ENCODE measurements at regions not wholly inside any gene's neighbourhood (a gene's known extent, or its start where the extent isn't known, plus 50 kb on each side); places are given as distances from the start of the nearest gene placed in this dataset.
A peak's percentile ranks its signal among the peaks of the same experiment; 100 is the strongest.
"Not testable (repeated sequence)": the region's sequence is repeated elsewhere in the genome, so short reads cannot be mapped to it uniquely, and the experiment has no call there.

DNA sequence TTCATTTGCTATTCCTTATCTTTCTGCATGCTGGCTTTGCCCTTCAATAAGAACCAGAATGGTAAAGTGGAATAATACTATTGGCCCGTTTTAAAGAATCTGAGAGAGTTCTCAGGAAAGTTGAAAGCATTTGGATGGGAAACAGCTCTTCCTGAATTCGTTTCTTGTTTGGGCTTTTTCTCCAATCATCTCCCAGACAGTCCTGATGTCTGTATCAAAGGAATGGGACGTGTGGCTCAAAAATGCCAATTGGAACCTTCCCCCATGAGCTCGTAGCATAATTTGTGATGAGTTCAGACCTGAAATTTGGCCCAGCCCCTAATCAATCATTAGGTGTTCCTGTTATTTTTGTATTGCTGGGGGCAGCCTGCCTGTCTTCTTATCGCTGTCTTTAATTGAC lies 75.8 kb upstream of the BACH2 start:
- no peak for DNase-seq (ENCODE audit: low read depth in 2 of 2)

- no peak for DNase-seq (ENCODE audit: low read depth in 2 of 2)
Observed at GRCh38 chr6:90370493-90370959, 73.9 kb upstream of the BACH2 start.

DNA sequence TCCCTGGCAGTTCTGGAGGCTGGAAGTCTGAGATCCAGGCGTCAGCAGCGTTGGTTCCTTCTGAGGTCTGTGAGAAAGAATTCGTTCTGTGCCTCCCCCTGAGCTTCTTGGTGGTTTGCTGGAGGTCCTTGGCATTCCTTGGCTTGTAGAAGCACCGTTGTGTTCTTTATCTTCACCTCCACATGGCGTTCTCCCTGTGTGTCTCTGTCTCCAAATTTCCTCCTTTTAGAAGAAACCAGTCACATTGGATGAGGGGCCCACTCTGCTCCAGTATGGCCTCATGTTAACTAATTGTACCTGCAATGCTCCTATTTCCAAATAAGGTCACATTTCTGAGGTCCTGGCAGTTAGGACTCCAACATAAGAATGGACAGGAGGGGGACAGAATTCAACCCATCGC lies 73.0 kb upstream of the BACH2 start:
- no peak for DNase-seq (ENCODE audit: low read depth in 2 of 2)

GRCh38 chr6:90369024-90369519 lies 72.4 kb upstream of the BACH2 start:
- DNase-seq (ENCODE audit: low read depth in 2 of 2) = no peak

GRCh38 chr6:90368601-90369000 lies 72.0 kb upstream of the BACH2 start:
- no peak for DNase-seq (ENCODE audit: low read depth in 2 of 2)

DNA sequence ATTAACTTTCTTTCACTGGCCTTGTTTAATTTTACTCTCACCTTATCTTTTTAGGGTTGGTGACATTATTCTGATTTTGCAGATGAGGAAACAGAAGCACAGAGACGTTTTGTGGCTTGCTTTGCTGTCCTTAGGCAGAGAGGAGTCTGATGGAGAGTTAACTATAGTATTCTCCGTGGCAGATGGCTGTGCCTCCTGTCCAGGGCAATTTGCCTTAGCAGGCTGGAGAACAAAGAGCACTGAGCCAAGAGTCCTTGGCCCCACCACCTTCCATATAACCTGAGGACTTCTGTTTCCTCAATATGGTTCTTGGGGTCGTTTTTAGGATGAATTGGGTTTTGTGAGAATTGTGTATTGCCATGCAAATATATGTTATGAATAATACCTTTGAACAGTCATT lies 71.4 kb upstream of the BACH2 start:
- no peak for DNase-seq (ENCODE audit: low read depth in 2 of 2)

GRCh38 chr6:90365565-90366219 lies 69.0 kb upstream of the BACH2 start:
- DNase-seq (ENCODE audit: low read depth in 2 of 2) = no peak

DNA sequence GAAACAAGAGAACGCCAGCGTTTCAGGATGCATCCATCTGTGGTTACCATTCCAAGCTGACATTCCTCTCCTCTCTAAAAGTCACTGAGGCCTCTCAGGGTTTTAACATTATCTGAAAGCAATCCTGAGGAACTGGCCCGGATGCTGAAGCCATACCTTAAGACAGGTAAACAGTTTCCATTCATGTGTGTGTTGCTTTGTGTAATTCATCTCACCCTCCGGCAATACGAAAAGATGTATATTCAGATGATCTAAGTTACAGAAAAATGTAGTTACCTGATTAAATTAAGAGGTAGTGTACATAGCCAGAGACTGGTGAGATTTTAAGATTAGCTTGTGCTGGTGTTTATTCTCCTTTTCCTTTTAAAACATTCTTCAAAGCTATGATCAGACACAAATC lies 68.4 kb upstream of the BACH2 start:
- DNase-seq (ENCODE audit: low read depth in 2 of 2) = no peak

- no peak for DNase-seq (ENCODE audit: low read depth in 2 of 2)
Observed at GRCh38 chr6:90364286-90364685, 67.6 kb upstream of the BACH2 start.

- no peak for DNase-seq (ENCODE audit: low read depth in 2 of 2)
Observed at GRCh38 chr6:90362318-90362717, 65.7 kb upstream of the BACH2 start.

- DNase-seq (ENCODE audit: low read depth in 2 of 2) = no peak
Observed at GRCh38 chr6:90361174-90361573, 64.5 kb upstream of the BACH2 start.

- DNase-seq (ENCODE audit: low read depth in 2 of 2) = not testable (repeated sequence)
Observed at GRCh38 chr6:90358036-90358770, 61.6 kb upstream of the BACH2 start.

- DNase-seq (ENCODE audit: low read depth in 2 of 2) = no peak
Observed at GRCh38 chr6:90356012-90356421, 59.4 kb upstream of the BACH2 start.

GRCh38 chr6:90354961-90355360 lies 58.3 kb upstream of the BACH2 start:
- DNase-seq (ENCODE audit: low read depth in 2 of 2) = no peak

DNA sequence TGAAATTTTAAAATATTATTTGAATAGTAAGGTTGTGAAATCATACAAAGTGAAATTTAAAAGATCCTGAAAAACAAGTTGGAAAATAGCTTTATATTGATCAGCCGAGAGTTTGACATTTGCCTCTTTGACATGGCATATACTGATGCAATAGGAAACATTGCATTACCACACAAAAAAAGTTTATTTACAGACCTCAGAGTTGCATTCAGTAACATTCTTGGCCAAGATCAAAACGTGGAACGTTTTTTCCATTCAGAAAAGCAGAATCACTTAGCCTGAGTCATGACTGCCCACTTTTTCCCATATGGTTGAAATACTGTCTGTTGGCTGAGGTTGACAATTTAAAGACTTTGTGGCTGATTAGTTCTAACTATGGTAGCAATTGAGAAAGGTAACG lies 55.1 kb upstream of the BACH2 start:
- DNase-seq (ENCODE audit: low read depth in 2 of 2) = no peak

DNA sequence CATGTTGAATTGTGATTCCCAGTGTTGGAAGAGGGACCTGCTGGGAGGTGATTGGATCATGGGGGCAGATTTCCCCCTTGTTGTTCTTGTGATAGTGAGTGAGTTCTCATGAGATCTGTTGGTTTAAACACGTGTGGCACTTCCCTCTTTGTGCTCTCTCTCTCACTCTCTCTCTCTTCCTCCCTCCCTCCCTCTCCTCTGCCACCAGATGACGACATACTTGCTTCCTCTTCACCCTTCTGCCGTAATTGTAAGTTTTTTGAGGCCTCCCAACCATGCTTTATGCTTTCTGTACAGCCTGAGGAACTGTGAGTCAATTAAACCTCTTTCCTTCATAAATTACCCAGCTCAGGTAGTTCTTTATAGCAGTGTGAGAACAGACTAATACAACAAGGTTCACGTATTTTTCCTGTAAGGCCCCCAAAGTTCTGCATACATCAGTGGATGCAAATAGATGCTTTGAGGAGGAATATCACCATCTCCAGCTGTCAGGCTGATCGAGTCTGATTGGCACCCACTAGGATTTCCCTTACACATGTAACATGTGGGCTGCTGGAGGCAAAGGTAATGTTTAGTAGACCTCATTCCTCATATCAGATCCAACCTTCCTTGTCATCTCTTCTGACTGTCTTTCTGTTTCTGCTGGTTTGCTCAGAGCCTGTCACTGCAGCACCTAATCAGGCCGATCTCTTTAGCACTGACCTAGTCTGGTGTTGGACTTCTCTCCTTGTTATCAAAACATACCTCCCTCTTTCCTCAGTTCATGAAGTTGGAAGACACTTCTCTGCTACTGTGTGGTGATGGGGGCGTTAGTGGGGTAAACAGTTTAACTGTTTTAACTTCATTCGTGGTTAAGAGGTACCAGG lies 54.3 kb upstream of the BACH2 start:
- peak; percentile 4 to 11 for DNase-seq (ENCODE audit: low read depth in 2 of 2)

DNA sequence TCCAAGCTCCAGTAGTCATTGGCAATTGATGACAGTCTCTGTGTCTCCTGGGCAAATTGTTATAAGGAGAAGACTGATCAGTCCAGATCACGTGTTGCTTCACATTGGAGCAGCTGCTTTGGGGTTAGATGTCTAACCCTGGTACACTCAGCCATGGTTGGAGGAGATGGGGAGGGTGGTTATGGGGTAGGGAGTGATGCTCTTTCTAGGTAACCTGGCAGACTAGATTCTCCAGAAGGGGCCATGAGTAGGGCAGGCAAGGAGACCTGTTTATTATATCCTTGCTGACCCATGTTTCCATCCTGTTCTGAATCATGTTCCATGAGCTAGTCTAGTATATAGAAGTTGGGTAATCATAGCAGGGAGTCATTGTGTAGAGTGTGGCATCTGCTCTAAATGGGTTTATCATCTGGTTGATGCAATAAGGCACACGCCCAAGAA lies 50.8 kb upstream of the BACH2 start:
- DNase-seq (ENCODE audit: low read depth in 2 of 2) = no peak

GRCh38 chr6:90346729-90347128 lies 50.1 kb upstream of the BACH2 start:
- no peak for DNase-seq (ENCODE audit: low read depth in 2 of 2)

All from stimulated activated CD8-positive, alpha-beta memory T cell treated with anti-CD3 and anti-CD28 coated beads, Interleukin-2, amount 100 ng/mL, for 1 hour (primary cell).